NCI-H2227 treated with DMSO at 0.1 percent for 48 hours (cell line): ENCODE measurements at regions not wholly inside any gene's neighbourhood (a gene's known extent, or its start where the extent isn't known, plus 50 kb on each side); places are given as distances from the start of the nearest gene placed in this dataset.

ENCODE experiments used
- DNase-seq: peaks from one replicate; lab custom pipeline; 2025; lab: John Stamatoyannopoulos, UW

GRCh38 chr16:52874042-52874441, 178.7 kb downstream of the CHD9NB start:
- DNase-seq, result no peak

GRCh38 chr16:52872731-52873130, 180.0 kb downstream of the CHD9NB start:
- DNase-seq, result no peak

- DNase-seq, result no peak
Measured at GRCh38 chr16:52871481-52871880, 181.2 kb downstream of the CHD9NB start.

- no peak for DNase-seq
Measured at GRCh38 chr16:52869243-52869642, 183.5 kb downstream of the CHD9NB start.

- DNase-seq, result no peak
Measured at GRCh38 chr16:52863000-52863399, 189.7 kb downstream of the CHD9NB start.

- peak; percentile 48 for DNase-seq
Measured at GRCh38 chr16:52861614-52862022, 191.1 kb downstream of the CHD9NB start.

GRCh38 chr16:52855463-52855862, 197.2 kb downstream of the CHD9NB start:
- no peak for DNase-seq

- DNase-seq, result no peak
Measured at GRCh38 chr16:52852978-52853377, 199.7 kb downstream of the CHD9NB start.

- no peak for DNase-seq
Measured at GRCh38 chr16:52851211-52851740, 201.4 kb downstream of the CHD9NB start.

- no peak for DNase-seq
Measured at GRCh38 chr16:52843381-52843780, 209.3 kb downstream of the CHD9NB start.

GRCh38 chr16:52837251-52837650, 215.4 kb downstream of the CHD9NB start:
- no peak for DNase-seq

- no peak for DNase-seq
Measured at GRCh38 chr16:52834736-52835465, 217.8 kb downstream of the CHD9NB start.

GRCh38 chr16:52832771-52833170, 219.9 kb downstream of the CHD9NB start:
- DNase-seq, result peak; percentile 7

GRCh38 chr16:52827456-52827855, 225.2 kb downstream of the CHD9NB start:
- DNase-seq, result no peak

- DNase-seq, result peak; percentile 2
Measured at GRCh38 chr16:52825892-52826291, 226.8 kb downstream of the CHD9NB start.

- DNase-seq, result no peak
Measured at GRCh38 chr16:52819808-52820207, 232.9 kb downstream of the CHD9NB start.

- DNase-seq, result no peak
Measured at GRCh38 chr16:52819405-52819804, 233.3 kb downstream of the CHD9NB start.

- DNase-seq, result no peak
Measured at GRCh38 chr16:52817696-52818095, 235.0 kb downstream of the CHD9NB start.

- no peak for DNase-seq
Measured at GRCh38 chr16:52816993-52817392, 235.7 kb downstream of the CHD9NB start.

GRCh38 chr16:52812678-52813556, 239.8 kb downstream of the CHD9NB start:
- DNase-seq, result no peak

GRCh38 chr16:52805559-52806168, 247.0 kb downstream of the CHD9NB start:
- no peak for DNase-seq

- no peak for DNase-seq
Measured at GRCh38 chr16:52800432-52800831, 252.3 kb downstream of the CHD9NB start.

- DNase-seq, result no peak
Measured at GRCh38 chr16:52799149-52799548, 252.2 kb upstream of the TOX3 start.
